Ectodermal cell (in vitro differentiated cells): ENCODE measurements at regions not wholly inside any gene's neighbourhood (a gene's known extent, or its start where the extent isn't known, plus 50 kb on each side); places are given as distances from the start of the nearest gene placed in this dataset.
"Not testable (repeated sequence)": the region's sequence is repeated elsewhere in the genome, so short reads cannot be mapped to it uniquely, and the experiment has no call there.

Source experiments
- H3K27ac ChIP-seq: 2 replicates; pipeline ENCODE4 v1.7.0; 2013; ENCODE audit warnings: mild to moderate bottlenecking, low read depth, low read length; ENCODE audit not compliant: insufficient read depth, poor library complexity, severe bottlenecking
- H3K27me3 ChIP-seq: 2 replicates; pipeline ENCODE4 v1.7.0; 2013; ENCODE audit warnings: mild to moderate bottlenecking, low read length; ENCODE audit not compliant: insufficient read depth, control insufficient read depth, poor library complexity, severe bottlenecking
- H3K36me3 ChIP-seq: one replicate; pipeline ENCODE4 v1.7.0; 2013; ENCODE audit warnings: low read length; ENCODE audit not compliant: control insufficient read depth, insufficient read depth
- H3K4me1 ChIP-seq: one replicate; pipeline ENCODE4 v1.7.0; 2013; ENCODE audit warnings: low read length; ENCODE audit not compliant: control insufficient read depth, insufficient read depth
- H3K4me3 ChIP-seq: 2 replicates; pipeline ENCODE4 v1.7.0; 2013; ENCODE audit warnings: low read depth, low read length, control low read depth; ENCODE audit not compliant: insufficient read depth
- H3K9me3 ChIP-seq: 2 replicates; pipeline ENCODE4 v1.7.0; 2013; ENCODE audit warnings: mild to moderate bottlenecking, low read length, moderate library complexity; ENCODE audit not compliant: control insufficient read depth
- WGBS, 2 experiments: methylation state at CpG; one replicate each; pipeline ENCODE4 v1.1.7; 2013; ENCODE audit warnings: missing lambda C conversion rate in 2 of 2; 5-methylcytosine and 5-hydroxymethylcytosine counted together

- Histone ChIP-seq H3K4me1 (no peaks in the 10 kb centered on the region), H3K27ac (no peak overlapping the region), H3K27me3 (no peaks in the 10 kb centered on the region), H3K36me3 (no peaks in the 10 kb centered on the region), H3K4me3 (no peak overlapping the region), H3K9me3 (no peaks in the 10 kb centered on the region)
- WGBS, 2 experiments, result 96 to 100% methylated on average over 3 of the region's 4 CpGs
These were observed 223.6 kb downstream of the CGGBP1 start for GRCh38 chr3:87835236-87835635.

DNA sequence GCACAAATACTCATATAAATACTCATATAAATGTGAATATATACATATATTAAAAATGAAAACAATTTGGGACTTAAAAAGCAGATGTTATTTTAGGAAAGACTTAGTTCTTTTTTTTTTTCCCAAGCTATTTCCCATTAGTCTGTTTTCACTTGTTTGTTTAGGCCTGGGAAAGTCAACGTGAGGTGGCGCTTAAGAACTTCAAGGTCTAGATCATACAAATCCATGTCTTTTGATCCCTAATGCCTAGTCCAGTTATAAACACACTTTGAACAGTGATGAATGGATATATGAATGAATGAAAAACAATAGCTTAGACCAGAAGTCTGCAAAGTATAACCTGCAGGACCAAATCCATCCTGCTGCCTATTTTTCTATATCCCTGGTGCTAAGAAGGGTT is 224.5 kb downstream of the CGGBP1 start:
- no peaks in the 10 kb centered on the region for H3K9me3 ChIP-seq
- H3K27me3 ChIP-seq, result no peaks in the 10 kb centered on the region
- no peak overlapping the region for H3K27ac ChIP-seq
- no peaks in the 10 kb centered on the region for H3K36me3 ChIP-seq
- WGBS, 2 experiments, result 97% methylated on average over 2 of the region's 2 CpGs; no CpG with 5 or more reads in 1 of the 2 experiments
- H3K4me1 ChIP-seq, result no peaks in the 10 kb centered on the region
- H3K4me3 ChIP-seq, result no peak overlapping the region

- Histone ChIP-seq H3K27ac (no peak overlapping the region), H3K4me3 (no peak overlapping the region), H3K27me3 (no peaks in the 10 kb centered on the region), H3K9me3 (no peaks in the 10 kb centered on the region), H3K36me3 (no peaks in the 10 kb centered on the region), H3K4me1 (no peaks in the 10 kb centered on the region)
These were observed 225.8 kb downstream of the CGGBP1 start for GRCh38 chr3:87833039-87833377.

DNA sequence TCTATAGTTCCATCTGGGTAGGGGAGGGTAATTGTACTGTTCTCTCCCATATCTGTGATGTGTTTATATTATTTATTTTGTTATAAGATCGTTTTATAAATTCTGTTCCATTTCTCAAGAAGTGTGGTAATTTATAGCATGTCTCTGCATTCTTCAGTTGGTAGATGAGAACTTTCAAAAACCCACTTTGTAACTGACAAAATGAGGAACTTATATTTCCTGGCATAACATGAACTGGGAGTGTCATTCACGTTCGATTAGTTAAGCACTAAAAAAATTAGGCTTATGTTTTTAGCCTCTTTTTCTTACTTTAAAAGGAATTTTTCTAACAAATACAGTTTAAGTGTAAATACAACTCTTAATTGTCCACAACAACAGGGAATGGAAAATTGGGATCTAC is 230.8 kb downstream of the CGGBP1 start:
- WGBS, 2 experiments, result 96 to 100% methylated on average over 1 to 3 of the region's 3 CpGs
- no peak overlapping the region for H3K27ac ChIP-seq
- H3K9me3 ChIP-seq, result no peaks in the 10 kb centered on the region
- no peaks in the 10 kb centered on the region for H3K27me3 ChIP-seq
- no peak overlapping the region for H3K4me3 ChIP-seq
- no peaks in the 10 kb centered on the region for H3K36me3 ChIP-seq
- H3K4me1 ChIP-seq, result no peaks in the 10 kb centered on the region

DNA sequence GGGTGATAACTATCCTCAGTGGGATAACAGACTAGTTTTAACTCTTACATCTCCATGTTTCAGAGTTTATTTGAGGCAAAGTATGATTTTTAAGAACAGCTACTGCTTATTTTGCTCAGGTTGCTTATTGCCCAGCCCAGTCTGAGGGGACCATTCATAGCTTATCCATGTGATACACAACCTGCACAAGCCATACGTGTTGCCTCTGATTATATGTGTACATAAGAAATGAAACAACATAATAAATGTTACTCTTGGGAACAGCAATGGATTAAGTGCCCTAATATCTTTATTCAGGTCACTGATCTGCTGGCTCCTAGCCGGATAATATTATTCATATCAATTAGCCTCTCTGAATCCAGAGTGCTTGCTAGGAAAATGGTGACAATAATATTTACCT is 236.2 kb downstream of the CGGBP1 start:
- Histone ChIP-seq H3K9me3 (no peaks in the 10 kb centered on the region), H3K4me3 (no peak overlapping the region), H3K27ac (no peak overlapping the region), H3K27me3 (no peaks in the 10 kb centered on the region), H3K4me1 (no peaks in the 10 kb centered on the region), H3K36me3 (no peaks in the 10 kb centered on the region)
- WGBS, 2 experiments, result 97 to 100% methylated on average over 1 to 2 of the region's 2 CpGs

DNA sequence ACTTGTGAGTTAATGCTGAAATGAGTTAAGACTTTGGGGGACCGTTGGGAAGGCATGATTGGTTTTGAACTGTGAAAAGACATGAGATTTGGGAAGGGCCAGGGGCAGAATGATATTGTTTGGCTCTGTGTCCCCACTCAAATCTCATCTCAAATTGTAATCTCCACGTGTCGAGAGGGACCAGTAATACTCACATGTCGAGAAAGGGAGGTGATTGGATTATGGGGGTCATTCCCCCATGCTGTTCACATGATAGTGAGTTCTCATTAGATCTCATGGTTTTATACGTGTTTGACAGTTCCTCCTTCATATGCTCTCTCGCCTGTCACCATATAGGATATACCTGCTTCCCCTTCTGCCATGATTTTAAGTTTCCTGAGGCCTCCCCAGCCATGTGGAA is 245.3 kb downstream of the CGGBP1 start:
- 89 to 91% methylated on average over 6 of the region's 6 CpGs for WGBS, 2 experiments
- not testable (repeated sequence) for H3K4me1 ChIP-seq, H3K36me3 ChIP-seq, H3K27ac ChIP-seq, H3K27me3 ChIP-seq, H3K9me3 ChIP-seq, H3K4me3 ChIP-seq

GRCh38 chr3:87811953-87812352 is 246.9 kb downstream of the CGGBP1 start:
- Histone ChIP-seq H3K4me1 (no peaks in the 10 kb centered on the region), H3K36me3 (no peaks in the 10 kb centered on the region), H3K9me3 (no peaks in the 10 kb centered on the region), H3K27ac (no peak overlapping the region), H3K27me3 (no peaks in the 10 kb centered on the region), H3K4me3 (no peak overlapping the region)
- 78 to 86% methylated on average over 2 of the region's 2 CpGs for WGBS, 2 experiments

GRCh38 chr3:87810452-87811016 is 248.3 kb downstream of the CGGBP1 start:
- Histone ChIP-seq H3K27ac (no peak overlapping the region), H3K9me3 (no peaks in the 10 kb centered on the region), H3K27me3 (no peaks in the 10 kb centered on the region), H3K36me3 (no peaks in the 10 kb centered on the region), H3K4me3 (no peak overlapping the region), H3K4me1 (no peaks in the 10 kb centered on the region)

DNA sequence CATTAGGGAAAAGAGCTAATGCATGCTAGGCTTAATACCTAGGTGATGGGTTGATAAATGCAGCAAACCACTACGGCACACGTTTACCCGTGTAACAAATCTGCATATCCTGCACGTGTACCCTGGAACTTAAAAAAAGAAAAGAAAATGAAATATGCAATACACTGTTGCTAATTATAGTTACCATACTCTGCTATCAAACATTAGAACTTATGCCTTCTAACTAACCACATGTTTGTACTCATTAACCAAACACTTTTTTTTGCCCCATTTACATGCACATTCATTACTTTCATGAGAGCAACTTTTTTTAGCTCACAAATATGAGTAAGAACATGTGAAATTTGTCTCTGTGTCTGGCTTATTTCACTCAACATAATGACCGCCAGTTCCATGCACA is 253.1 kb downstream of the CGGBP1 start:
- H3K27me3 ChIP-seq, result no peaks in the 10 kb centered on the region
- H3K9me3 ChIP-seq, result no peaks in the 10 kb centered on the region
- H3K4me1 ChIP-seq, result no peaks in the 10 kb centered on the region
- no peaks in the 10 kb centered on the region for H3K36me3 ChIP-seq
- WGBS, 2 experiments, result 89 to 92% methylated on average over 4 to 5 of the region's 5 CpGs
- no peak overlapping the region for H3K27ac ChIP-seq
- no peak overlapping the region for H3K4me3 ChIP-seq

DNA sequence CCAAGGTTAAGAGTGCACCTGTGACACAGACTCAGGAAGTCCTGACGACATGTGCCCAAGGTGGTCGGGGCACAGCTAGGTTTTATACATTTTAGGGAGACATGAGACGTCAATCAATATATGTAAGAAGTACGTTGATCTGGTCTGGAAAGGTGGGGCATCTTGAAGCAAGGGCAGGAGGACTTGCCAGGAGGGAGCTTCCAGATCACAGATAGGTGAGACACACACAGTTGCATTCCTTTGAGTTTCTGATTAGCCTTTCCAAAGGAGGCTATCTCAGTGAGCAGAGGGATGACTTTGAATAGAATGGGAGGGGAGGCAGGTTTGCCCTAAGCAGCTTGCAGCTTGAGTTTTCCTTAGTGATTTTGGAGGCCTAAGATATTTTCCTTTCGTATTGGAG is 257.4 kb downstream of the CGGBP1 start:
- Histone ChIP-seq H3K4me1 (no peaks in the 10 kb centered on the region), H3K27ac (no peak overlapping the region), H3K27me3 (no peaks in the 10 kb centered on the region), H3K9me3 (no peaks in the 10 kb centered on the region), H3K4me3 (no peak overlapping the region), H3K36me3 (no peaks in the 10 kb centered on the region)
- 77 to 85% methylated on average over 4 of the region's 5 CpGs for WGBS, 2 experiments

GRCh38 chr3:87800516-87800915 is 258.3 kb downstream of the CGGBP1 start:
- Histone ChIP-seq H3K36me3 (no peaks in the 10 kb centered on the region), H3K27me3 (no peaks in the 10 kb centered on the region), H3K4me1 (no peaks in the 10 kb centered on the region), H3K9me3 (no peaks in the 10 kb centered on the region), H3K27ac (no peak overlapping the region), H3K4me3 (no peak overlapping the region)
